Subcutaneous abdominal adipose tissue (tissue), 5 donors: ENCODE measurements at regions not wholly inside any gene's neighbourhood (a gene's known extent, or its start where the extent isn't known, plus 50 kb on each side); places are given as distances from the start of the nearest gene placed in this dataset.
"Not testable (repeated sequence)": the region's sequence is repeated elsewhere in the genome, so short reads cannot be mapped to it uniquely, and the experiment has no call there.

ENCODE experiments used
- H3K27ac ChIP-seq: one replicate; pipeline ENCODE4 v1.7.0; 2013; ENCODE audit warnings: low read depth, mild to moderate bottlenecking, inconsistent platforms, low read length, moderate library complexity
- H3K27me3 ChIP-seq, 5 donors: one replicate each; pipeline ENCODE4 v1.7.0; 2013; ENCODE audit warnings: low read length in 5 of 5, inconsistent platforms in 1 of 5; ENCODE audit not compliant: control insufficient read depth in 5 of 5, insufficient read depth in 4 of 5
- H3K36me3 ChIP-seq, 5 donors: one replicate each; pipeline ENCODE4 v1.7.0; 2013; ENCODE audit warnings: low read length in 5 of 5; ENCODE audit not compliant: control insufficient read depth in 5 of 5, insufficient read depth in 5 of 5
- H3K4me1 ChIP-seq, 5 donors: one replicate each; pipeline ENCODE4 v1.7.0; 2013; ENCODE audit warnings: low read length in 5 of 5, mild to moderate bottlenecking in 3 of 5, moderate library complexity in 1 of 5; ENCODE audit not compliant: control insufficient read depth in 5 of 5, insufficient read depth in 5 of 5
- H3K4me3 ChIP-seq, 5 donors: one replicate each; pipeline ENCODE4 v1.7.0; 2013; ENCODE audit warnings: low read length in 5 of 5, low read depth in 1 of 5
- H3K9ac ChIP-seq, 5 donors: one replicate each; pipeline ENCODE4 v1.7.0; 2013; ENCODE audit warnings: low read length in 5 of 5, mild to moderate bottlenecking in 4 of 5, moderate library complexity in 3 of 5
- H3K9me3 ChIP-seq, 5 donors: one replicate each; pipeline ENCODE4 v1.7.0; 2013; ENCODE audit warnings: low read length in 5 of 5; ENCODE audit not compliant: control insufficient read depth in 5 of 5
- donor health status: healthy.
- donor health status: healthy.
- donor health status: healthy.
- donor health status: healthy.
- donor health status: healthy.

GRCh38 chr12:9342614-9343353 is 134.6 kb upstream of the PZP start:
- no peaks in the 10 kb centered on the region for H3K27me3 ChIP-seq
- H3K4me3 ChIP-seq = no peak overlapping the region
- H3K9ac ChIP-seq = no peak overlapping the region
- peaks cover 0 to 6% (median 4%) of the 10 kb centered on the region in 5 donors for H3K4me1 ChIP-seq
- H3K27ac ChIP-seq = no peak overlapping the region
- H3K36me3 ChIP-seq = no peaks in the 10 kb centered on the region
- H3K9me3 ChIP-seq = no peaks in the 10 kb centered on the region

GRCh38 chr12:9341260-9341585 is 133.0 kb upstream of the PZP start:
- Histone ChIP-seq H3K4me3 (no peak overlapping the region), H3K36me3 (no peaks in the 10 kb centered on the region), H3K27ac (no peak overlapping the region), H3K9ac (no peak overlapping the region), H3K27me3 (no peaks in the 10 kb centered on the region), H3K4me1 (peaks cover 0 to 6% (median 0%) of the 10 kb centered on the region in 5 donors), H3K9me3 (no peaks in the 10 kb centered on the region)

GRCh38 chr12:9340422-9341259 is 132.4 kb upstream of the PZP start:
- Histone ChIP-seq H3K4me1 (peaks cover 0 to 6% (median 0%) of the 10 kb centered on the region in 5 donors), H3K36me3 (no peaks in the 10 kb centered on the region), H3K9ac (no peak overlapping the region), H3K4me3 (no peak overlapping the region), H3K27ac (no peak overlapping the region), H3K27me3 (no peaks in the 10 kb centered on the region), H3K9me3 (peaks cover 0 to 5% (median 0%) of the 10 kb centered on the region in 5 donors)

- no peaks in the 10 kb centered on the region for H3K4me1 ChIP-seq
- no peak overlapping the region for H3K27ac ChIP-seq
- H3K36me3 ChIP-seq = no peaks in the 10 kb centered on the region
- no peak overlapping the region for H3K4me3 ChIP-seq
- no peak overlapping the region for H3K9ac ChIP-seq
- peaks cover 0 to 5% (median 0%) of the 10 kb centered on the region in 5 donors for H3K9me3 ChIP-seq
- H3K27me3 ChIP-seq = no peaks in the 10 kb centered on the region
Measured at GRCh38 chr12:9337656-9338055, 129.5 kb upstream of the PZP start.

GRCh38 chr12:9336375-9337011 is 128.3 kb upstream of the PZP start:
- not testable (repeated sequence) for H3K4me3 ChIP-seq, H3K27me3 ChIP-seq, H3K4me1 ChIP-seq, H3K36me3 ChIP-seq, H3K9me3 ChIP-seq, H3K27ac ChIP-seq, H3K9ac ChIP-seq

- H3K4me1 ChIP-seq = no peaks in the 10 kb centered on the region
- H3K36me3 ChIP-seq = no peaks in the 10 kb centered on the region
- H3K9me3 ChIP-seq = peaks cover 0 to 5% (median 0%) of the 10 kb centered on the region in 5 donors
- no peak overlapping the region for H3K9ac ChIP-seq
- no peak overlapping the region for H3K4me3 ChIP-seq
- H3K27me3 ChIP-seq = no peaks in the 10 kb centered on the region
- no peak overlapping the region for H3K27ac ChIP-seq
Measured at GRCh38 chr12:9335867-9336266, 127.7 kb upstream of the PZP start.

GRCh38 chr12:9334964-9335363 is 126.8 kb upstream of the PZP start:
- no peaks in the 10 kb centered on the region for H3K27me3 ChIP-seq
- H3K4me1 ChIP-seq = no peaks in the 10 kb centered on the region
- no peak overlapping the region for H3K27ac ChIP-seq
- no peak overlapping the region for H3K4me3 ChIP-seq
- H3K36me3 ChIP-seq = no peaks in the 10 kb centered on the region
- H3K9ac ChIP-seq = no peak overlapping the region
- H3K9me3 ChIP-seq = peaks cover 0 to 5% (median 0%) of the 10 kb centered on the region in 5 donors

GRCh38 chr12:9334041-9334692 is 126.0 kb upstream of the PZP start:
- Histone ChIP-seq H3K9me3 (peaks cover 0 to 5% (median 0%) of the 10 kb centered on the region in 5 donors), H3K4me1 (no peaks in the 10 kb centered on the region), H3K27ac (no peak overlapping the region), H3K9ac (no peak overlapping the region), H3K27me3 (no peaks in the 10 kb centered on the region), H3K36me3 (no peaks in the 10 kb centered on the region), H3K4me3 (no peak overlapping the region)

- H3K9ac ChIP-seq = no peak overlapping the region
- no peak overlapping the region for H3K27ac ChIP-seq
- H3K9me3 ChIP-seq = peaks cover 0 to 5% (median 0%) of the 10 kb centered on the region in 5 donors
Measured at GRCh38 chr12:9333161-9333560, 125.0 kb upstream of the PZP start.

More at GRCh38 chr12:9333161-9333560, 125.0 kb upstream of the PZP start:
- H3K36me3 ChIP-seq = no peaks in the 10 kb centered on the region
- no peak overlapping the region for H3K4me3 ChIP-seq
- H3K4me1 ChIP-seq = no peaks in the 10 kb centered on the region
- no peaks in the 10 kb centered on the region for H3K27me3 ChIP-seq
